ENCODE measurements at regions not wholly inside any gene's neighbourhood (a gene's known extent, or its start where the extent isn't known, plus 50 kb on each side); places are given as distances from the start of the nearest gene placed in this dataset.

DNA sequence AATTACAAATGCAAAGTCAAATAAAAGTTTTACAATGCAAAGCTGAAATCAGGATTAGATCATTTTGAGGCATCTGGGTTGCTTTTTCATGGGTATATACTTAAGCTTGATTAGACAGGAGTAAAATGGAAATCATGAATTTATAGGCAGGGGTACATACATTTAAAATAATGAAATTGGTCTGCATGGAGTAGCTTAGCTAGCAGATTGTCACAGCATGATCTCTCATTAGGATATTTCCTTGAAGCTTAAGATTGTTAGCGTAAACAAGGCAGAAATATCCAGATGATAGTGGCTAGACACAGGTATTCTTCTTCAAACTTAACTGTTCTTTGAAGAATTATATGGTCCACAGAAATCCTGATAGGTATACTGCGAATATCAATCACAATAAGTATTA lies 1627.0 kb upstream of the PCDH20 start:
- intact Hi-C loops (cut with DNase I) = no loop called here

DNA sequence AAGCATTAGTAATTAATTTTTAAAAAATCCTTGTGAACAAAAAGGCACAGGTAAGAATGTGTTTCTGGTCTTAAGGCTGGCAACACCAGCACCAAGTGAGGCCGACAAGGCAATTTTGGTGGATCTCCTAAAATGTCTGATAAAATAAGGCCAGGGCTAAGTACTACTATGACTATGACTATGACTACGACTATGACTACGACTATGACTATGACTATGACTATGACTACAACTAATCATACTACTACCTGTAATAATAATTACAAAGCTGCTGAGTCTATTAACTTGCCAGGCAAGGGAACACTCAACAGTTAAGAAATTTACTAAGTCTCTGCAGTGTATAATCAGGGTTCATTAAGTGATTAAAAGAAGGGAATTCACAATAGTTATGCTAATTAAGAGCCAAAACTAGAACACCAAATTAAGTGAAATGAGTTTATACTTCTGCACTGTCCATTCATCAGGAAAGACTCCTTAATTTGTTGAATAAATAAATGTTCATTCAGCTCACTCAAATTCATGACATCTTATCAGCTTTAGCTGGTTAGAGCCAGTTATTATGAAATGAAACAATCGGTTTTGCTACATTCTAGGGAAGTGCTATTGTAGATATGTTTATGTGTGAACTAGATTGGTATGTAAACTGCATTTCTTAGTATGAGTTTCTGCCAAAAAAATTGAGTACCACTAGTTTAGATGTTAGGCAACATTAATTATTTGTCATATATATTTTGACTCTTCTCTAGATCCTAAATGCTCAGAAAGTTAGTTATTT lies 1626.2 kb upstream of the PCDH20 start:
- intact Hi-C loops (cut with DNase I) = no loop called here
- TF ChIP-seq, protein P1, sequence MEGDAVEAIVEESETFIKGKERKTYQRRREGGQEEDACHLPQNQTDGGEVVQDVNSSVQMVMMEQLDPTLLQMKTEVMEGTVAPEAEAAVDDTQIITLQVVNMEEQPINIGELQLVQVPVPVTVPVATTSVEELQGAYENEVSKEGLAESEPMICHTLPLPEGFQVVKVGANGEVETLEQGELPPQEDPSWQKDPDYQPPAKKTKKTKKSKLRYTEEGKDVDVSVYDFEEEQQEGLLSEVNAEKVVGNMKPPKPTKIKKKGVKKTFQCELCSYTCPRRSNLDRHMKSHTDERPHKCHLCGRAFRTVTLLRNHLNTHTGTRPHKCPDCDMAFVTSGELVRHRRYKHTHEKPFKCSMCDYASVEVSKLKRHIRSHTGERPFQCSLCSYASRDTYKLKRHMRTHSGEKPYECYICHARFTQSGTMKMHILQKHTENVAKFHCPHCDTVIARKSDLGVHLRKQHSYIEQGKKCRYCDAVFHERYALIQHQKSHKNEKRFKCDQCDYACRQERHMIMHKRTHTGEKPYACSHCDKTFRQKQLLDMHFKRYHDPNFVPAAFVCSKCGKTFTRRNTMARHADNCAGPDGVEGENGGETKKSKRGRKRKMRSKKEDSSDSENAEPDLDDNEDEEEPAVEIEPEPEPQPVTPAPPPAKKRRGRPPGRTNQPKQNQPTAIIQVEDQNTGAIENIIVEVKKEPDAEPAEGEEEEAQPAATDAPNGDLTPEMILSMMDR (IDR thresholded peaks at IDR 0.05) = no peak
- TF ChIP-seq POLR2A (IDR thresholded peaks at IDR 0.05; ENCODE audit: low read depth) (no peak), EP300 (IDR thresholded peaks at IDR 0.05) (no peak), POLR2AphosphoS5 (IDR thresholded peaks at IDR 0.05) (no peak)
- DNase-seq (ENCODE audit: extremely low spot score) = no peak
- 67% methylated on average over 4 of the region's 4 CpGs for WGBS
- Histone ChIP-seq H3K9me3 (no peaks in the 10 kb centered on the region), H3K4me3 (no peak overlapping the region), H3K27ac (replicated peaks in 1 of 4) (no peak overlapping the region), H3K27me3 (no peaks in the 10 kb centered on the region), H3K4me1 (peaks cover 0 to 29% (median 21%) of the 10 kb centered on the region in 4 donors), H3K36me3 (no peaks in the 10 kb centered on the region)

More for the DNA sequence above, 1627.0 kb upstream of the PCDH20 start:
- 49% methylated on average over 2 of the region's 2 CpGs for WGBS
- no peak overlapping the region for H3K4me3 ChIP-seq
- no peak overlapping the region for H3K27ac ChIP-seq (replicated peaks in 1 of 4)
- H3K36me3 ChIP-seq = no peaks in the 10 kb centered on the region
- H3K27me3 ChIP-seq = no peaks in the 10 kb centered on the region
- TF ChIP-seq POLR2A (IDR thresholded peaks at IDR 0.05; ENCODE audit: low read depth) (no peak), EP300 (IDR thresholded peaks at IDR 0.05) (no peak), POLR2AphosphoS5 (IDR thresholded peaks at IDR 0.05) (no peak)
- TF ChIP-seq, protein P1 (IDR thresholded peaks at IDR 0.05) = no peak
- DNase-seq (ENCODE audit: extremely low spot score) = no peak
- peaks cover 0 to 29% (median 21%) of the 10 kb centered on the region in 4 donors for H3K4me1 ChIP-seq
- H3K9me3 ChIP-seq = no peaks in the 10 kb centered on the region

DNA sequence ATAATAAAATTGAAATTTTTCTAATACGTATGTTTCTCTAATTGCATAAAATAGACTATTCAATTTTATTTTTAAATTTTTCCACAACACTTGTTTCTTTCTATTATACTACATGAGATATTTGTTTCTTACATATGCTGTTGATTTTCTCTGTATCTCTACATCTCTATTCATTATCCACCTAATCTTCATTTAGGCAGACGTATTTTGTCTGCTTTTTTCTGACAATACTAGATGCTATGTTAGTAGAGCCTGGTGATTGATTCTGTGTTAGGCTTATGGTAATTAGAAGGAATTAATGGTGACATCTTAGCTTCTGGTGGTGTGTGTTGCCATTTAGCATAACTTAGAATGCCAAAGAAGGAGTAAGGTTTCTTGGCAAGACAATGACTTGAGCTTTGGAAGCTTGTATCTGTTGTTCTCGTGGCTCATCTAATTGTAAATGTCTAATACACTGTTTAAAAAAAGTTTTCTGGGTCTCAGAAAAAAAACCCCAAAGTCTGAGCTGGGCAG lies 1610.7 kb upstream of the PCDH20 start:
- Histone ChIP-seq H3K4me1 (no peaks in the 10 kb centered on the region), H3K27me3 (no peaks in the 10 kb centered on the region), H3K36me3 (no peaks in the 10 kb centered on the region), H3K4me3 (no peak overlapping the region), H3K27ac (replicated peaks in 1 of 4) (no peak overlapping the region), H3K9me3 (no peaks in the 10 kb centered on the region)
- 71% methylated on average over 3 of the region's 3 CpGs for WGBS
- no peak for DNase-seq (ENCODE audit: extremely low spot score)
- TF ChIP-seq, protein P1 (IDR thresholded peaks at IDR 0.05) = no peak
- intact Hi-C loops (cut with DNase I) = no loop called here

DNA sequence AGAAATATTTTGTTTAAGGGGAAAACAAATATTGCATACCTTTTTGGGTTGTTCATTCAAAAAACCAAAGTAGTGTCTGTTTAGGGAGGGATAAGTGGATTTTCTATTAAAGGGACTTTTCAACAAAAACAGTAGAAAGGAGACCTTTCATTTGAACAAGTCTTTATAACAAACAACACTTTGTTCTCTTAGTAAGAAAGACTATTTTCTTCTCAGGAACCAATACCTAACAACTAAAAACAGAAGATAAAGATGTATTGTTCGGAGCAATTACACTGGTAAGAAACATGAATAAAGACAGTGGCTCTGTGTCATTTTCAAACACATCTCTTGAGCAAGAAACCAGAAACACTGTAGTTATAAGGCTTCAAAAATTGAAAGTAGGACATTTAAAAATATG lies 1610.1 kb upstream of the PCDH20 start:
- no peaks in the 10 kb centered on the region for H3K4me1 ChIP-seq
- no peaks in the 10 kb centered on the region for H3K27me3 ChIP-seq
- 72% methylated on average over 1 of the region's 1 CpG for WGBS
- H3K9me3 ChIP-seq = no peaks in the 10 kb centered on the region
- TF ChIP-seq POLR2AphosphoS5 (IDR thresholded peaks at IDR 0.05) (no peak), EP300 (IDR thresholded peaks at IDR 0.05) (no peak), POLR2A (IDR thresholded peaks at IDR 0.05; ENCODE audit: low read depth) (no peak)
- TF ChIP-seq, protein P1 (IDR thresholded peaks at IDR 0.05) = no peak
- no peak for DNase-seq (ENCODE audit: extremely low spot score)
- intact Hi-C loops (cut with DNase I) = no loop called here
- no peak overlapping the region for H3K27ac ChIP-seq (replicated peaks in 1 of 4)
- H3K4me3 ChIP-seq = no peak overlapping the region
- no peaks in the 10 kb centered on the region for H3K36me3 ChIP-seq

DNA sequence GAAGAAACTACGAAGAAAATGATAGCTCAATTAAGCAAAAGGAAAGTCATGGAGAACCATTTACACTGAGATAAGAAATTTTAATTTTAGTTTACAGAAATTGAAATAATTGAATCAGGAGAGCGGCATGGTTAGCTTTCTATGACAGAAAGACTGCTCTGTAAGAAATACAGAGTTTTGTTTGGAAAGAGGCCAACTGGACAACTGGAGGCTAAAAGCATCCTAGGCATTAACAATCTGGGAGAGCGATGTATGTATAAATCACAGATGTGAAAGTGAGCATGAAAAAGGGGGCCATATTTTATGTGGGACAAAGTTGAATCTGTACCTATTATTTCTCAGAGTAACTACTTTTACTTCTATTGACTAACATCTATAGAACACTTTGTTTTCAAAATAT lies 1608.8 kb upstream of the PCDH20 start:
- H3K4me3 ChIP-seq = no peak overlapping the region
- TF ChIP-seq, protein P1 (IDR thresholded peaks at IDR 0.05) = no peak
- no peak for TF ChIP-seq POLR2AphosphoS5 (IDR thresholded peaks at IDR 0.05)
- TF ChIP-seq POLR2A (IDR thresholded peaks at IDR 0.05; ENCODE audit: low read depth) = no peak
- no peak for TF ChIP-seq EP300 (IDR thresholded peaks at IDR 0.05)
- H3K27me3 ChIP-seq = no peaks in the 10 kb centered on the region
- no peaks in the 10 kb centered on the region for H3K4me1 ChIP-seq
- WGBS = 43% methylated on average over 3 of the region's 3 CpGs
- intact Hi-C loops (cut with DNase I) = no loop called here
- no peak overlapping the region for H3K27ac ChIP-seq (replicated peaks in 1 of 4)
- no peaks in the 10 kb centered on the region for H3K36me3 ChIP-seq
- no peak for DNase-seq (ENCODE audit: extremely low spot score)
- H3K9me3 ChIP-seq = no peaks in the 10 kb centered on the region

Data from esophagus muscularis mucosa (tissue), 4 donors.